HCT116 (cell line): ENCODE measurements at regions not wholly inside any gene's neighbourhood (a gene's known extent, or its start where the extent isn't known, plus 50 kb on each side); places are given as distances from the start of the nearest gene placed in this dataset.

Experiments
- EZH2 ChIP-seq: fragments of 200-600 bp; sonication (generic); IDR thresholded peaks from 2 replicates; pipeline ENCODE4 v1.6.1; 2017; ENCODE audit warnings: antibody characterized with exemption, mixed run types
- EZH2phosphoT487 ChIP-seq: fragments of 200-600 bp; IDR thresholded peaks from 2 replicates; pipeline ENCODE4 v1.6.1; 2018; ENCODE audit warnings: antibody characterized with exemption, borderline replicate concordance
- POLR2A ChIP-seq: IDR thresholded peaks from 2 replicates; pipeline ENCODE4 v1.7.0; 2011; ENCODE audit warnings: borderline replicate concordance; ENCODE audit not compliant: insufficient read depth, insufficient read length; ENCODE audit errors: extremely low read depth
- RAD21 ChIP-seq: IDR thresholded peaks from 2 replicates; pipeline ENCODE4 v1.6.1; 2012; ENCODE audit warnings: low read depth, mild to moderate bottlenecking
- ZFX ChIP-seq: fragments of 450-650 bp; IDR thresholded peaks from 2 replicates; pipeline ENCODE4 v1.6.1; 2017
- ZNF274 ChIP-seq: fragments of 200-500 bp; sonication (Bioruptor generic); IDR thresholded peaks from 2 replicates; pipeline ENCODE4 v1.6.1; 2014; ENCODE audit warnings: mild to moderate bottlenecking, low read depth, low read length, inconsistent platforms
- TF ChIP-seq, protein P1 (sequence below): IDR thresholded peaks from 2 replicates; pipeline ENCODE4 v1.6.1; 2012
- TF ChIP-seq, protein P2 (sequence below), 3 experiments: fragments of 200-600 bp in 1 of 3; sonication (generic) in 1 of 3; IDR thresholded peaks in 2 of 3; conservative IDR thresholded peaks in 1 of 3; 2 replicates each; pipeline ENCODE4 v1.5.1; 2012 to 2017; ENCODE audit warnings: low read depth in 2 of 3, low read length in 2 of 3, antibody characterized with exemption in 1 of 3, borderline replicate concordance in 1 of 3, control low read depth in 1 of 3, mild to moderate bottlenecking in 1 of 3, mixed read lengths in 1 of 3, mixed run types in 1 of 3, moderate library complexity in 1 of 3; ENCODE audit not compliant: insufficient read depth in 1 of 3

DNA sequence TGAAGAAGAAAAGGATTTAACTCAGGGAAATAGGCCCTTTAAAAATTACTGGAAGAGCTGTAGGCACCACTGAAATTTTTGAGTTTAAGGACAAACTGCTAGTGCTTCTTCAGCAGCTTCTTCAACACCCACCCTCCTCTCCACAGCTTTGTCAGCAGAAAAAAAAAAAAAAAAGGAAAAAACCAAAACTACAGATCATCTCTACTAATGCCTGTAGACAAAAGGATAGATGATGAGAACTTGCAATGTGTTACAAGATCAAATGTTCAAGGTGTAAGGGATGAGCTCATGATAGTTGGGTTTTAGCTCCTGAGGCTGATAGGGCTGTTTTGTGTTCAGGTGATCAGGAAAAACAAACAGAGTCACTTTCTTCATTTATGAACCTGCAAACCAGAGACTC is 55.2 kb upstream of the PREP start:
- TF ChIP-seq, protein P1, sequence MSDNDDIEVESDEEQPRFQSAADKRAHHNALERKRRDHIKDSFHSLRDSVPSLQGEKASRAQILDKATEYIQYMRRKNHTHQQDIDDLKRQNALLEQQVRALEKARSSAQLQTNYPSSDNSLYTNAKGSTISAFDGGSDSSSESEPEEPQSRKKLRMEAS = no peak
- TF ChIP-seq, protein P2, sequence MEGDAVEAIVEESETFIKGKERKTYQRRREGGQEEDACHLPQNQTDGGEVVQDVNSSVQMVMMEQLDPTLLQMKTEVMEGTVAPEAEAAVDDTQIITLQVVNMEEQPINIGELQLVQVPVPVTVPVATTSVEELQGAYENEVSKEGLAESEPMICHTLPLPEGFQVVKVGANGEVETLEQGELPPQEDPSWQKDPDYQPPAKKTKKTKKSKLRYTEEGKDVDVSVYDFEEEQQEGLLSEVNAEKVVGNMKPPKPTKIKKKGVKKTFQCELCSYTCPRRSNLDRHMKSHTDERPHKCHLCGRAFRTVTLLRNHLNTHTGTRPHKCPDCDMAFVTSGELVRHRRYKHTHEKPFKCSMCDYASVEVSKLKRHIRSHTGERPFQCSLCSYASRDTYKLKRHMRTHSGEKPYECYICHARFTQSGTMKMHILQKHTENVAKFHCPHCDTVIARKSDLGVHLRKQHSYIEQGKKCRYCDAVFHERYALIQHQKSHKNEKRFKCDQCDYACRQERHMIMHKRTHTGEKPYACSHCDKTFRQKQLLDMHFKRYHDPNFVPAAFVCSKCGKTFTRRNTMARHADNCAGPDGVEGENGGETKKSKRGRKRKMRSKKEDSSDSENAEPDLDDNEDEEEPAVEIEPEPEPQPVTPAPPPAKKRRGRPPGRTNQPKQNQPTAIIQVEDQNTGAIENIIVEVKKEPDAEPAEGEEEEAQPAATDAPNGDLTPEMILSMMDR (IDR thresholded peaks at IDR 0.05 in 2 of 3, conservative IDR thresholded peaks at IDR 0.05 in 1 of 3; ENCODE audit: borderline replicate concordance in 1 of 3, insufficient read depth in 1 of 3, low read depth in 2 of 3, low read length in 2 of 3) = no peak
- TF ChIP-seq ZFX = no peak
- no peak for TF ChIP-seq POLR2A
- TF ChIP-seq RAD21 = no peak
- TF ChIP-seq ZNF274 = no peak
- TF ChIP-seq EZH2 = no peak
- TF ChIP-seq EZH2phosphoT487 = no peak
